HepG2 (cell line): ENCODE measurements at regions not wholly inside any gene's neighbourhood (a gene's known extent, or its start where the extent isn't known, plus 50 kb on each side); places are given as distances from the start of the nearest gene placed in this dataset.

Source experiments
- ATAC-seq: fragments of 200-7000 bp; cut with Tn5 transposase; 3 replicates; pipeline ENCODE4 v1.9.1; 2020; ENCODE audit warnings: mild to moderate bottlenecking, moderate library complexity
- BruUV-seq: library from RNA; stranded (reverse); fragments of 400-500 nt; replicated peaks from 2 replicates; lab custom pipeline; 2021; lab: Mats Ljungman, UMichigan
- CTCF ChIA-PET: fragments of 300-600 bp; formaldehyde crosslinking; extraction: SDS; loops from one replicate; lab custom pipeline; 2021; ENCODE audit warnings: low total read pairs, inconsistent platforms, low intra/inter-chr PET ratio; lab: Yijun Ruan, JAX
- POLR2A ChIA-PET: fragments of 350-600 bp; sonication (Branson Sonifier 250); formaldehyde crosslinking; loops from one replicate; lab custom pipeline; 2020; ENCODE audit warnings: antibody characterized with exemption, inconsistent platforms; lab: Yijun Ruan, JAX
- DNase-seq: peaks from one replicate; pipeline ENCODE4 v3.0.0-alpha.2; 2015; ENCODE audit warnings: low spot score
- FAIRE-seq: peaks from 3 replicates; lab custom pipeline; 2011; peaks lifted over from hg19 to GRCh38; lab: Jason Lieb, UNC
- H2AFZ ChIP-seq: one replicate; pipeline ENCODE4 v1.6.1; 2011; ENCODE audit warnings: low read length, inconsistent platforms
- H3K27ac ChIP-seq: fragments of 300-600 bp; 3 replicates; pipeline ENCODE4 v1.8.0; 2011; ENCODE audit warnings: mixed run types, mild to moderate bottlenecking, mixed read lengths, low read length, inconsistent platforms; ENCODE audit not compliant: insufficient read depth; ENCODE audit errors: extremely low read length
- H3K27me3 ChIP-seq, 2 experiments: fragments of 200-600 bp in 1 of 2; 2 replicates in 1 of 2; 3 replicates in 1 of 2; pipeline versions ENCODE4 v1.6.0 to v1.8.0; 2011; ENCODE audit warnings: low read length in 2 of 2, mild to moderate bottlenecking in 2 of 2, moderate library complexity in 2 of 2, inconsistent platforms in 1 of 2; ENCODE audit not compliant: insufficient read depth in 2 of 2, control insufficient read depth in 1 of 2
- H3K36me3 ChIP-seq, 2 experiments: fragments of 200-600 bp in 1 of 2; replicated peaks in 1 of 2; 2 replicates in 1 of 2; 3 replicates in 1 of 2; pipeline versions ENCODE4 v1.5.1 to v1.8.0; 2011; ENCODE audit warnings: low read length in 2 of 2, inconsistent platforms in 1 of 2; ENCODE audit not compliant: insufficient read depth in 2 of 2, control insufficient read depth in 1 of 2
- H3K4me1 ChIP-seq: 2 replicates; pipeline ENCODE4 v1.5.1; 2012; ENCODE audit warnings: low read length, inconsistent platforms; ENCODE audit not compliant: insufficient read depth
- H3K4me2 ChIP-seq: 2 replicates; pipeline ENCODE4 v1.6.0; 2011; ENCODE audit warnings: low read depth, low read length, inconsistent platforms
- H3K4me3 ChIP-seq, 3 experiments: fragments of 200-600 bp in 1 of 3; sonication (generic), shearing (Covaris generic) in 1 of 3; replicated peaks in 1 of 3; 2 replicates each; pipeline ENCODE4 v1.5.1; 2011 to 2016; ENCODE audit warnings: low read length in 3 of 3, inconsistent platforms in 2 of 3, low read depth in 2 of 3, mild to moderate bottlenecking in 2 of 3, control low read depth in 1 of 3, mixed read lengths in 1 of 3; ENCODE audit not compliant: insufficient read depth in 1 of 3
- H3K79me2 ChIP-seq: one replicate; pipeline ENCODE4 v1.6.1; 2011; ENCODE audit warnings: low read length, inconsistent platforms; ENCODE audit not compliant: insufficient read depth
- H3K9ac ChIP-seq: 2 replicates; pipeline ENCODE4 v1.6.0; 2011; ENCODE audit warnings: mild to moderate bottlenecking, low read depth, low read length, inconsistent platforms; ENCODE audit not compliant: insufficient read depth
- H3K9me3 ChIP-seq: 2 replicates; pipeline ENCODE4 v1.5.1; 2012; ENCODE audit warnings: mild to moderate bottlenecking, low read length
- H4K20me1 ChIP-seq: 2 replicates; pipeline ENCODE4 v1.6.0; 2011; ENCODE audit warnings: inconsistent platforms, mild to moderate bottlenecking, low read length, moderate library complexity; ENCODE audit not compliant: insufficient read depth
- ETV5 ChIP-seq: IDR thresholded peaks from 2 replicates; pipeline ENCODE4 v1.6.1; 2018; ENCODE audit warnings: missing biosample characterization, missing genetic modification reagents, inconsistent platforms, borderline replicate concordance
- FOSL1 ChIP-seq: sonication (generic); formaldehyde crosslinking; IDR thresholded peaks from 2 replicates; pipeline ENCODE4 v1.9.0; 2021; ENCODE audit warnings: missing genetic modification reagents, borderline replicate concordance
- HDAC1 ChIP-seq: sonication (generic); formaldehyde crosslinking; IDR thresholded peaks from 2 replicates; pipeline ENCODE4 v1.5.1; 2020; ENCODE audit warnings: mild to moderate bottlenecking, missing genetic modification reagents
- NKX3-1 ChIP-seq: sonication (generic); formaldehyde crosslinking; IDR thresholded peaks from 2 replicates; pipeline ENCODE4 v1.5.0; 2020; ENCODE audit warnings: missing genetic modification reagents
- RARG ChIP-seq: sonication (generic); formaldehyde crosslinking; IDR thresholded peaks from 2 replicates; pipeline ENCODE4 v1.4.0; 2020; ENCODE audit warnings: low read depth, mild to moderate bottlenecking, missing genetic modification reagents
- SIX1 ChIP-seq: sonication (generic); formaldehyde crosslinking; IDR thresholded peaks from 2 replicates; pipeline ENCODE4 v1.4.0; 2020; ENCODE audit warnings: missing genetic modification reagents, borderline replicate concordance
- WIZ ChIP-seq: sonication (generic); formaldehyde crosslinking; IDR thresholded peaks from 2 replicates; pipeline ENCODE4 v1.5.1; 2020; ENCODE audit warnings: mild to moderate bottlenecking, missing genetic modification reagents
- ZFAT ChIP-seq: sonication (generic); formaldehyde crosslinking; conservative IDR thresholded peaks from 2 replicates; pipeline ENCODE4 v1.8.1; 2023; ENCODE audit warnings: missing genetic modification reagents, inconsistent platforms
- ZNF12 ChIP-seq: sonication (generic); formaldehyde crosslinking; IDR thresholded peaks from 2 replicates; pipeline ENCODE4 v1.5.0; 2020; ENCODE audit warnings: missing genetic modification reagents
- ZNF317 ChIP-seq: sonication (generic); formaldehyde crosslinking; IDR thresholded peaks from 2 replicates; pipeline ENCODE4 v1.5.0; 2020; ENCODE audit warnings: mild to moderate bottlenecking, missing genetic modification reagents
- ZNF367 ChIP-seq: sonication (generic); formaldehyde crosslinking; IDR thresholded peaks from 2 replicates; pipeline ENCODE4 v1.4.0; 2020; ENCODE audit warnings: missing genetic modification reagents, borderline replicate concordance
- ZNF678 ChIP-seq: sonication (generic); formaldehyde crosslinking; IDR thresholded peaks from 2 replicates; pipeline ENCODE4 v1.4.0; 2020; ENCODE audit warnings: mild to moderate bottlenecking, missing genetic modification reagents
- WGBS: methylation state at CpG from one replicate; pipeline ENCODE4 v1.1.6; 2017; ENCODE audit warnings: low lambda C conversion rate; 5-methylcytosine and 5-hydroxymethylcytosine counted together
- in situ Hi-C: cut with HindIII; loops from 2 replicates; pipeline ENCODE4 v1.10.0; 2017; ENCODE audit warnings: low pct_unique_long_range_greater_than_20kb; ENCODE audit not compliant: extremely low pct_ligation_motif_present
- intact Hi-C: fragments of 100-400 bp; cut with micrococcal nuclease; formaldehyde crosslinking; loops from one replicate; pipeline ENCODE4 v1.10.0; 2022; ENCODE audit not compliant: unreplicated experiment
- TF ChIP-seq, protein P1 (sequence below): sonication (generic); formaldehyde crosslinking; IDR thresholded peaks from 2 replicates; pipeline ENCODE4 v1.4.0; 2020; ENCODE audit warnings: missing genetic modification reagents, borderline replicate concordance
- TF ChIP-seq, protein P2 (sequence below): sonication (generic); formaldehyde crosslinking; IDR thresholded peaks from 2 replicates; pipeline ENCODE4 v1.8.0; 2023; ENCODE audit warnings: mild to moderate bottlenecking, missing genetic modification reagents
- TF ChIP-seq, protein P3 (sequence below): IDR thresholded peaks from 2 replicates; pipeline ENCODE4 v1.6.1; 2016
- TF ChIP-seq, protein P4 (sequence below): sonication (generic); formaldehyde crosslinking; IDR thresholded peaks from 2 replicates; pipeline ENCODE4 v1.4.0; 2020; ENCODE audit warnings: missing genetic modification reagents
- TF ChIP-seq, protein P5 (sequence below): sonication (generic); formaldehyde crosslinking; conservative IDR thresholded peaks from 2 replicates; pipeline ENCODE4 v1.8.0; 2022; ENCODE audit warnings: mild to moderate bottlenecking, moderate library complexity, missing genetic modification reagents

DNA sequence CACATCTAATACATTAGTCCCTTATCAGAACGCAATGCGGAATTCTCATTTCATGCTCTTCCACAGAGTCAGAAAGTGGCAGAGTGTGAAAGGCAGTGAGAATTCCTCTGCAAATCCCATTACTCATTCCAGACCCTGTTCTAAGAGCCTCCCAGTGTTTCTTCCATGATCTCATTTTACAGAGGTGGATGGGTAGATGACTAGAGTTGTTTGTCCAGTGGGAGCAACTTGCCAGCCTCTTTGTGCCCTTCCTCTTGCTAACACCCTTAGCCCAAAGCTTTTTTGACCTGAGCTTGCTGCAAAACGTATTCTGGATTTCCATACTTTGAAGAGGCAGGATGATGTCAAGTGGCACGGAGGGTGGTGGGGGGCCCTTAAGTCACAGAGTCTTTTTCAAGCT lies 467.7 kb upstream of the RGPD4 start:
- no peak overlapping the region for H3K4me3 ChIP-seq
- WGBS, result 44% methylated on average over 4 of the region's 4 CpGs
- no TSS peak for BruUV-seq
- no peak overlapping the region for H2AFZ ChIP-seq
- no peaks in the 10 kb centered on the region; the same call in 1 of the 2 replicates for H3K9me3 ChIP-seq
- H3K27me3 ChIP-seq, result no peaks in the 10 kb centered on the region
- H3K4me2 ChIP-seq, result no peak overlapping the region
- DNase-seq (no peak), ATAC-seq (no peak), FAIRE-seq (no peak)
- no peaks in the 10 kb centered on the region for H3K79me2 ChIP-seq
- ChIA-PET CTCF (no interaction called here), POLR2A (no interaction called here)
- H4K20me1 ChIP-seq, result no peaks in the 10 kb centered on the region
- H3K4me1 ChIP-seq, result no peaks in the 10 kb centered on the region
- in situ Hi-C loops, result no loop called here
- TF ChIP-seq, protein P1, sequence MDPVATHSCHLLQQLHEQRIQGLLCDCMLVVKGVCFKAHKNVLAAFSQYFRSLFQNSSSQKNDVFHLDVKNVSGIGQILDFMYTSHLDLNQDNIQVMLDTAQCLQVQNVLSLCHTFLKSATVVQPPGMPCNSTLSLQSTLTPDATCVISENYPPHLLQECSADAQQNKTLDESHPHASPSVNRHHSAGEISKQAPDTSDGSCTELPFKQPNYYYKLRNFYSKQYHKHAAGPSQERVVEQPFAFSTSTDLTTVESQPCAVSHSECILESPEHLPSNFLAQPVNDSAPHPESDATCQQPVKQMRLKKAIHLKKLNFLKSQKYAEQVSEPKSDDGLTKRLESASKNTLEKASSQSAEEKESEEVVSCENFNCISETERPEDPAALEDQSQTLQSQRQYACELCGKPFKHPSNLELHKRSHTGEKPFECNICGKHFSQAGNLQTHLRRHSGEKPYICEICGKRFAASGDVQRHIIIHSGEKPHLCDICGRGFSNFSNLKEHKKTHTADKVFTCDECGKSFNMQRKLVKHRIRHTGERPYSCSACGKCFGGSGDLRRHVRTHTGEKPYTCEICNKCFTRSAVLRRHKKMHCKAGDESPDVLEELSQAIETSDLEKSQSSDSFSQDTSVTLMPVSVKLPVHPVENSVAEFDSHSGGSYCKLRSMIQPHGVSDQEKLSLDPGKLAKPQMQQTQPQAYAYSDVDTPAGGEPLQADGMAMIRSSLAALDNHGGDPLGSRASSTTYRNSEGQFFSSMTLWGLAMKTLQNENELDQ, result no peak
- no peak for TF ChIP-seq RARG (CRISPR knock-in tag)
- TF ChIP-seq, protein P2, sequence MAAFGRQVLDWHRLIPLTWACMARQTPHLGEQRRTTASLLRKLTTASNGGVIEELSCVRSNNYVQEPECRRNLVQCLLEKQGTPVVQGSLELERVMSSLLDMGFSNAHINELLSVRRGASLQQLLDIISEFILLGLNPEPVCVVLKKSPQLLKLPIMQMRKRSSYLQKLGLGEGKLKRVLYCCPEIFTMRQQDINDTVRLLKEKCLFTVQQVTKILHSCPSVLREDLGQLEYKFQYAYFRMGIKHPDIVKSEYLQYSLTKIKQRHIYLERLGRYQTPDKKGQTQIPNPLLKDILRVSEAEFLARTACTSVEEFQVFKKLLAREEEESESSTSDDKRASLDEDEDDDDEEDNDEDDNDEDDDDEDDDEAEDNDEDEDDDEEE, result no peak
- no peak for TF ChIP-seq ZNF12
- TF ChIP-seq, protein P3, sequence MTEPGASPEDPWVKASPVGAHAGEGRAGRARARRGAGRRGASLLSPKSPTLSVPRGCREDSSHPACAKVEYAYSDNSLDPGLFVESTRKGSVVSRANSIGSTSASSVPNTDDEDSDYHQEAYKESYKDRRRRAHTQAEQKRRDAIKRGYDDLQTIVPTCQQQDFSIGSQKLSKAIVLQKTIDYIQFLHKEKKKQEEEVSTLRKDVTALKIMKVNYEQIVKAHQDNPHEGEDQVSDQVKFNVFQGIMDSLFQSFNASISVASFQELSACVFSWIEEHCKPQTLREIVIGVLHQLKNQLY (CRISPR knock-in tag), result no peak
- TF ChIP-seq, protein P4, sequence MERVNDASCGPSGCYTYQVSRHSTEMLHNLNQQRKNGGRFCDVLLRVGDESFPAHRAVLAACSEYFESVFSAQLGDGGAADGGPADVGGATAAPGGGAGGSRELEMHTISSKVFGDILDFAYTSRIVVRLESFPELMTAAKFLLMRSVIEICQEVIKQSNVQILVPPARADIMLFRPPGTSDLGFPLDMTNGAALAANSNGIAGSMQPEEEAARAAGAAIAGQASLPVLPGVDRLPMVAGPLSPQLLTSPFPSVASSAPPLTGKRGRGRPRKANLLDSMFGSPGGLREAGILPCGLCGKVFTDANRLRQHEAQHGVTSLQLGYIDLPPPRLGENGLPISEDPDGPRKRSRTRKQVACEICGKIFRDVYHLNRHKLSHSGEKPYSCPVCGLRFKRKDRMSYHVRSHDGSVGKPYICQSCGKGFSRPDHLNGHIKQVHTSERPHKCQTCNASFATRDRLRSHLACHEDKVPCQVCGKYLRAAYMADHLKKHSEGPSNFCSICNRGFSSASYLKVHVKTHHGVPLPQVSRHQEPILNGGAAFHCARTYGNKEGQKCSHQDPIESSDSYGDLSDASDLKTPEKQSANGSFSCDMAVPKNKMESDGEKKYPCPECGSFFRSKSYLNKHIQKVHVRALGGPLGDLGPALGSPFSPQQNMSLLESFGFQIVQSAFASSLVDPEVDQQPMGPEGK (CRISPR knock-in tag), result no peak
- TF ChIP-seq ZNF317 (CRISPR knock-in tag), result no peak
- TF ChIP-seq WIZ (CRISPR knock-in tag), result no peak
- no peak for TF ChIP-seq ZFAT (CRISPR knock-in tag)
- TF ChIP-seq FOSL1 (CRISPR knock-in tag), result no peak
- no peak for TF ChIP-seq HDAC1 (CRISPR knock-in tag)
- TF ChIP-seq ZNF367 (CRISPR knock-in tag), result no peak
- TF ChIP-seq SIX1 (CRISPR knock-in tag), result no peak
- no peak for TF ChIP-seq ZNF678 (CRISPR knock-in tag)
- TF ChIP-seq, protein P5, sequence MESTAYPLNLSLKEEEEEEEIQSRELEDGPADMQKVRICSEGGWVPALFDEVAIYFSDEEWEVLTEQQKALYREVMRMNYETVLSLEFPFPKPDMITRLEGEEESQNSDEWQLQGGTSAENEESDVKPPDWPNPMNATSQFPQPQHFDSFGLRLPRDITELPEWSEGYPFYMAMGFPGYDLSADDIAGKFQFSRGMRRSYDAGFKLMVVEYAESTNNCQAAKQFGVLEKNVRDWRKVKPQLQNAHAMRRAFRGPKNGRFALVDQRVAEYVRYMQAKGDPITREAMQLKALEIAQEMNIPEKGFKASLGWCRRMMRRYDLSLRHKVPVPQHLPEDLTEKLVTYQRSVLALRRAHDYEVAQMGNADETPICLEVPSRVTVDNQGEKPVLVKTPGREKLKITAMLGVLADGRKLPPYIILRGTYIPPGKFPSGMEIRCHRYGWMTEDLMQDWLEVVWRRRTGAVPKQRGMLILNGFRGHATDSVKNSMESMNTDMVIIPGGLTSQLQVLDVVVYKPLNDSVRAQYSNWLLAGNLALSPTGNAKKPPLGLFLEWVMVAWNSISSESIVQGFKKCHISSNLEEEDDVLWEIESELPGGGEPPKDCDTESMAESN (CRISPR knock-in tag), result no peak
- no peak for TF ChIP-seq NKX3-1
- TF ChIP-seq ETV5 (CRISPR knock-in tag), result no peak
- H3K9ac ChIP-seq, result no peak overlapping the region
- intact Hi-C loops, result no loop called here
- no peaks in the 10 kb centered on the region for H3K36me3 ChIP-seq
- no peak overlapping the region for H3K27ac ChIP-seq
